Right lobe of liver (tissue), 6 donors: ENCODE measurements at regions not wholly inside any gene's neighbourhood (a gene's known extent, or its start where the extent isn't known, plus 50 kb on each side); places are given as distances from the start of the nearest gene placed in this dataset.

Experiments
- ATAC-seq, 4 donors: fragments of 200-7000 bp; cut with Tn5 transposase; one replicate each; pipeline ENCODE4 v1.9.1; 2020; ENCODE audit warnings: mild to moderate bottlenecking in 4 of 4, moderate library complexity in 4 of 4
- DNase-seq, 3 donors: peaks; one replicate each; pipeline ENCODE4 v3.0.0-alpha.2; 2020
- H3K27ac ChIP-seq, 3 donors: fragments of 200-600 bp; one replicate each; pipeline ENCODE4 v1.8.0; 2022
- H3K27me3 ChIP-seq, 2 donors: fragments of 200-600 bp; one replicate each; pipeline ENCODE4 v1.8.0; 2022
- H3K36me3 ChIP-seq, 4 donors: fragments of 200-600 bp; sonication (generic) in 1 of 4; one replicate each; pipeline versions ENCODE4 v1.5.1 to v1.8.0; 2017 to 2022; ENCODE audit warnings: control low read depth in 1 of 4
- H3K4me1 ChIP-seq, 4 donors: fragments of 200-600 bp; sonication (generic) in 1 of 4; one replicate each; pipeline versions ENCODE4 v1.5.1 to v1.8.0; 2017 to 2022; ENCODE audit warnings: control low read depth in 1 of 4
- H3K4me3 ChIP-seq, 3 donors: fragments of 200-600 bp; one replicate each; pipeline ENCODE4 v1.8.0; 2022
- H3K9me3 ChIP-seq, 4 donors: fragments of 200-600 bp; sonication (generic) in 1 of 4; one replicate each; pipeline versions ENCODE4 v1.5.1 to v1.8.0; 2017 to 2022; ENCODE audit warnings: control low read depth in 1 of 4
- POLR2A ChIP-seq: fragments of 450-650 bp; IDR thresholded peaks from one replicate; pipeline ENCODE4 v1.6.1; 2017; ENCODE audit warnings: antibody characterized with exemption, mild to moderate bottlenecking
- WGBS: methylation state at CpG from one replicate; pipeline ENCODE4 v1.1.6; 2018; ENCODE audit warnings: low coverage, low lambda C conversion rate; ENCODE audit not compliant: insufficient coverage; ENCODE audit errors: missing lambda C conversion rate; 5-methylcytosine and 5-hydroxymethylcytosine counted together
- intact Hi-C, 2 donors: fragments of 100-400 bp; cut with DNase I; formaldehyde crosslinking; loops; one replicate each; pipeline versions ENCODE4 v1.11.2 to v1.14.1; 2022
- TF ChIP-seq, protein P1 (sequence below), 4 donors: fragments of 200-600 bp in 3 of 4; fragments of 450-650 bp in 1 of 4; IDR thresholded peaks; one replicate each; pipeline versions ENCODE4 v1.5.1 to v1.8.0; 2016 to 2022; ENCODE audit warnings: antibody characterized with exemption in 4 of 4, mild to moderate bottlenecking in 2 of 4
- donor health status: DM: no; HTN: yes; CAD: no.
- donor health status: DM: no; HTN: no; CAD: no.
- donor health status: DM: no; HTN: no; CAD: no.
- donor health status: DM: no; HTN: yes; CAD: no.
- donor health status: DM: no; HTN: yes; CAD: no.

- intact Hi-C loops: no loop called here
- no peak for DNase-seq
- no peak for ATAC-seq
- TF ChIP-seq, protein P1, sequence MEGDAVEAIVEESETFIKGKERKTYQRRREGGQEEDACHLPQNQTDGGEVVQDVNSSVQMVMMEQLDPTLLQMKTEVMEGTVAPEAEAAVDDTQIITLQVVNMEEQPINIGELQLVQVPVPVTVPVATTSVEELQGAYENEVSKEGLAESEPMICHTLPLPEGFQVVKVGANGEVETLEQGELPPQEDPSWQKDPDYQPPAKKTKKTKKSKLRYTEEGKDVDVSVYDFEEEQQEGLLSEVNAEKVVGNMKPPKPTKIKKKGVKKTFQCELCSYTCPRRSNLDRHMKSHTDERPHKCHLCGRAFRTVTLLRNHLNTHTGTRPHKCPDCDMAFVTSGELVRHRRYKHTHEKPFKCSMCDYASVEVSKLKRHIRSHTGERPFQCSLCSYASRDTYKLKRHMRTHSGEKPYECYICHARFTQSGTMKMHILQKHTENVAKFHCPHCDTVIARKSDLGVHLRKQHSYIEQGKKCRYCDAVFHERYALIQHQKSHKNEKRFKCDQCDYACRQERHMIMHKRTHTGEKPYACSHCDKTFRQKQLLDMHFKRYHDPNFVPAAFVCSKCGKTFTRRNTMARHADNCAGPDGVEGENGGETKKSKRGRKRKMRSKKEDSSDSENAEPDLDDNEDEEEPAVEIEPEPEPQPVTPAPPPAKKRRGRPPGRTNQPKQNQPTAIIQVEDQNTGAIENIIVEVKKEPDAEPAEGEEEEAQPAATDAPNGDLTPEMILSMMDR (IDR thresholded peaks at IDR 0.05): no peak
- no peak for TF ChIP-seq POLR2A
- Histone ChIP-seq H3K27me3 (no peaks in the 10 kb centered on the region), H3K9me3 (no peaks in the 10 kb centered on the region), H3K36me3 (no peaks in the 10 kb centered on the region), H3K4me3 (no peak overlapping the region), H3K4me1 (no peaks in the 10 kb centered on the region), H3K27ac (no peak overlapping the region)
- WGBS: 95% methylated on average over 9 of the region's 9 CpGs
These were observed 84.2 kb upstream of the BMP2 start for GRCh38 chr20:6683021-6683977.

- Histone ChIP-seq H3K4me1 (no peaks in the 10 kb centered on the region), H3K4me3 (no peak overlapping the region), H3K27ac (no peak overlapping the region), H3K27me3 (no peaks in the 10 kb centered on the region), H3K9me3 (no peaks in the 10 kb centered on the region), H3K36me3 (no peaks in the 10 kb centered on the region)
- intact Hi-C loops: no loop called here
- WGBS: 77% methylated on average over 6 of the region's 7 CpGs
- no peak for DNase-seq
- ATAC-seq: no peak
- no peak for TF ChIP-seq POLR2A
- TF ChIP-seq, protein P1 (IDR thresholded peaks at IDR 0.05): no peak
These were observed 86.6 kb upstream of the BMP2 start for GRCh38 chr20:6680854-6681253.

DNA sequence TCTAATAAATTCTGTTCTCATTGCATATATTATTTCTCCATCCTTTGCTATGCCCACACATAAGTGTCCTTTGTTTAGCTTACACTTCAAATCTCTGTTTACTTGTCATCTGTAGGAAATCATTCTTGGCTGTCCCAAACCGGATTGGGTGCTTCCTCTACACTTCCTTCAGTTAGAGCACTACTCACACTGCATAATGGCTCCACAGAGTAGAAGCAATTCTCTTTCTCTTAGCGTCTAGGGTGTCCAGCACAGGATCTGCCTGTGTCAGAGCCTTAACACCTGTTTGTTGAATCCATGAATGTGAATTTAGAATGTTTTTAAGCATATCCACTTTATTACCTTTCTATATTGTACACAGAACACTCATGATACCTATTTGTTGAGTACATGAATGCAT is 87.0 kb upstream of the BMP2 start:
- 31% methylated on average over 2 of the region's 2 CpGs for WGBS
- no peak overlapping the region for H3K27ac ChIP-seq
- DNase-seq (no peak), ATAC-seq (no peak)
- H3K4me1 ChIP-seq: no peaks in the 10 kb centered on the region
- intact Hi-C loops: no loop called here
- no peaks in the 10 kb centered on the region for H3K9me3 ChIP-seq
- H3K4me3 ChIP-seq: no peak overlapping the region
- H3K27me3 ChIP-seq: no peaks in the 10 kb centered on the region
- TF ChIP-seq, protein P1 (IDR thresholded peaks at IDR 0.05): no peak
- no peak for TF ChIP-seq POLR2A
- H3K36me3 ChIP-seq: no peaks in the 10 kb centered on the region

GRCh38 chr20:6679086-6679485 is 88.4 kb upstream of the BMP2 start:
- H3K4me1 ChIP-seq: no peaks in the 10 kb centered on the region
- DNase-seq (no peak), ATAC-seq (no peak)
- 100% methylated on average over 1 of the region's 2 CpGs for WGBS
- no peak overlapping the region for H3K4me3 ChIP-seq
- H3K27me3 ChIP-seq: no peaks in the 10 kb centered on the region
- intact Hi-C loops: no loop called here
- no peak overlapping the region for H3K27ac ChIP-seq
- no peaks in the 10 kb centered on the region for H3K36me3 ChIP-seq
- no peak for TF ChIP-seq POLR2A
- TF ChIP-seq, protein P1 (IDR thresholded peaks at IDR 0.05): no peak
- H3K9me3 ChIP-seq: no peaks in the 10 kb centered on the region
